Activated CD4-positive, alpha-beta T cell treated with anti-CD3 and anti-CD28 coated beads, Interleukin-2, amount 50 U/mL, for 1 hour (primary cell): ENCODE measurements at regions not wholly inside any gene's neighbourhood (a gene's known extent, or its start where the extent isn't known, plus 50 kb on each side); places are given as distances from the start of the nearest gene placed in this dataset.
"Not testable (repeated sequence)": the region's sequence is repeated elsewhere in the genome, so short reads cannot be mapped to it uniquely, and the experiment has no call there.

ENCODE experiments used
- DNase-seq: peaks from one replicate; pipeline ENCODE4 v3.0.0-alpha.2; 2020

DNA sequence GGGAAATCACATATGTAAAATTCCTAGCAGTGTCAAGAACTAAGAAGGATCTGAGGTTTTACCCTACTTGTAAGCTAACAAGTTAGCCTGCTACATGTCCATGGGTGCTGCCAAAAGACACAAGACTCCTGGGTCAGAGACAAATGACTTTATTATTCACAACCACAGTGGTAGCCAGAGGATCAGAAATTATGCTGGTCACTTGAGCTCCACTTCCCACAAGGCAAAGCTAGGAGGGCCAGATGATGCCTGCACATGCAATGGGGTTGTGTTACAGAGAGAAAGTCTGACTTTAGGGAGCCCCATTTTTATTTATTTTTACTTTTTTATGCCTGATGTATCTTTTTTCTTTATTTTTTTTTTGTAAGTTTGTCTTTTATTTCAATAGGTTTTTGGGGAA is 136.8 kb downstream of the S1PR1 start:
- no peak for DNase-seq

DNA sequence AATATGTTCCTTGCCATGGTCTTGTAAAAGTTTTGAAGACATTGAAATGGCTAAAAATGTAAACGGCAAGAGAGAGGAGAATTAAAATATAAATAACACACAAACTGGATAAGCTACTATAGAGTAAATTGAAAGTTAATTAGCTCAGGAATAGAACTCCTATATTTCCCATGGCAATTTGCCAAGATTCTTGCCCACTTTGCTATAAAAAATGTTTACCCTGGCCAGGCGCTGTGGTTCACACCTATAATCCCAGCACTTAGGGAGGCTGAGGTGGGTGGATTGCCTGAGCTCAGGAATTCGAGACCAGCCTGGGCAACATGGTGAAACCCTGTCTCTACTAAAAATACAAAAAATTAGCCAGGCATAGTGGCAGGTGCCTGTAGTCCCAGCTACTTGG is 138.6 kb downstream of the S1PR1 start:
- DNase-seq = not testable (repeated sequence)

DNA sequence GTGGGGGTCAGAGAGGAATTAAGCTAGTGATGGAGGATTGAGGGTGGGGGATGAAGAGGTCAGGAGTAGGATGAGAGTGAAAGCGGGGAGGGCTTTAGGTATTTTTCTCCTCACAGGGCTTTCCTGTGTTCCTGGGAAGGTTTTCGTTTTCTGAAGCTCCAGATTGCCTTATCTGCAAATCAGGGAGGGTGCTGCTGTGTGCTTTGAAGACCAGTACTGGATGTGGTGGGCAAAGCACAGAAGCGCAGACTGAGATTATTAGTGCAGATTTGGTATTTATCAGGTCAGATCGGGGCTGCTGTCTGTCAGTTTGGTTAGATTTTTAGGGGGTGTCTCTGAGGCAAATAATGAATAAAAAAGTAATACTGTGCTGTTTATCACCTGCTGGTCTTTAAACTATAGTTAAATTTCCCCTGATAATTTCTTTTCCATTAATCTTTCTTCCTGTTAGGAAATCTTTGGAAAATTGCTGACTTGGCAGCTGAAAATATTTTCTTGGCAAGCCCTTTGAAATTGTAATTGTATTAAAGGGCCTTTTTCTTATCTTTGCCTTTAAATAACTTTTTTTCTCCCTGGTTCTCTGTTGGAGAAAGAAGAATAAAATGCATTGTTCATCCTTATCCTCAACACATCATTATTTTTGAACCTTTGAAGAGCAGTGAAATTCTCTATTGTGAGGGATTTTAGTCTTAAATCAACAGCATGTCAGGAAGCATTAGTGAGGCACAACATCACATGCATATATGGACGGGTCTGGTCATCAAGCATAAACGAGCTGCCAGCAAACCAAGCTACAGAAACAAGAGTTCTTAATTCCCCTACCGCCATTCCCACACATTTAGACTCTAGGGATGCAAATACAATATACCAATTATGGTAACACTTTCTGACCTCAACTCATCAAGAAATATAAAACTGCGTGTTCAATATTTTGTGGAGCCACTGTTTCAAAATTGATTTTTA is 139.6 kb downstream of the S1PR1 start:
- DNase-seq = no peak

DNA sequence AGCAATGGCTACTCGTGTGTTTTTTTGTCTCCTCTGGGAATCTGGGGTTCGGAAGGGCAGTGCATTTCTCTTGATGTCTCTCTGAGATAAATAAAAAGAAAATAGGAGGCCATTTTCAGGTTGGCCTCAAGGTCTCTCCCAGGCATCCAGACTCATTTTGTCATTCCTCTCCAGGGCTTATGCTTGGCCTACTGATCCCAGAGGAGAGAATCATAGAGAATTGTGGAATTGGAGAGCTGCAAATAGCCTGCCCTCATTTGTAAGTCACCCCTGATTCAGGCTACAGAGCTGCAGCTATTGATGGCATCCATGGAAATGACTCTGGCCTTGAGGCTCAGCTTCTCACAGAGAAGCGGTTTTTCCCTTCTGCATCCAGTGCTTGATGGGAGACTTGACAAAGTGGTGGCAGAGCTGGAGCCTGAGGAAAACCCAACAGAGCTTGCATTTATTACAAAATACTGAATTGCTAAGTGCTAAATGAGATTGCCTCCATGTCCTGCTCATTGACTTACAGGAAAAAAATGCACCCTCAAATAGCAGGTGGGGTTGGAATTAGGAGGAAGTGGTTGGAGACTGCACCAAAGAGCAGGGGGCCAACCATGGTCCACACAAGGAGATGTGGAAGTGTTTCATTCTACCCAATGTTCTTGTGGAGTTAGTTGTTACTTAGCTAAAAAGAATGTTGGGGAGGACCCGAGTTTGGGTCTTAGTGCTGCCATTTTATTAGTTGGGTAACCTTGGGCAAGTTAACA is 140.4 kb downstream of the S1PR1 start:
- no peak for DNase-seq

DNA sequence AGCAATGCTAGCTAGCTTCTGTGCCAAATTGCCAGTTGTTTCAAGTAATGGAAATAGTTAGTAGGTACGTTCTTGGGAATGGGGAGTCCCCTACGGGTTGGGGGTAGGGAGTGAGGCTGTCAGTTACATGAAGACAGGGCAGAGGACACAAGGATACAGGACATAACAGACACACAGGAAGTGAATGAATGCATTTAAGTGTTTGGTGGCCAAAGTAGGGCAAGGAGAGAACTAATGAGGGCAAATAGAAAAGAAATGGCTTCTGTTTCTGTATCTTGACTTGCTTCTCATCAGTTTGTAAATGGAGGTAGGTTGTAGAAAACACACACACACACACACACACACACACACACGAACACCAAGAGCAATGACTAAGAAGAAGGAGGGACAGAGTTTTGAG is 142.2 kb downstream of the S1PR1 start:
- no peak for DNase-seq

DNA sequence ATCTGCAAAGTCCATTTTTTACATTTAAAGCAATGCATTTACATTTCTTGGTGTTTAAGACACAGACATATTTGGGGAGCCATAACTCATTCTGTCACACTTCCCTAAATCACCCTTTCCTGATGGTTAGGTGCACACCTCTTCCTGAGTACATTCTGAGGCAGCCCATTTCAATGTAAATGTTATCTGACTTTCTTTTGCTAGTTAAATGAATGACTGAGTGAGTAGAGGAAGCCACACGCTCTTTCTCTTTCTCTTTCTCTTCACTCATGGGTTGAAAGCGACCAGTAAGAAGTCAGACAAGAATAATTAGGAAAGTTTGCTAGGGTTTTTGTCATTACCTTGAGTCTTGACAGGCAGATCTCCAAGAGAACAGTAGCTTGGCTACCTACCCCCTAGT is 143.1 kb downstream of the S1PR1 start:
- no peak for DNase-seq

DNA sequence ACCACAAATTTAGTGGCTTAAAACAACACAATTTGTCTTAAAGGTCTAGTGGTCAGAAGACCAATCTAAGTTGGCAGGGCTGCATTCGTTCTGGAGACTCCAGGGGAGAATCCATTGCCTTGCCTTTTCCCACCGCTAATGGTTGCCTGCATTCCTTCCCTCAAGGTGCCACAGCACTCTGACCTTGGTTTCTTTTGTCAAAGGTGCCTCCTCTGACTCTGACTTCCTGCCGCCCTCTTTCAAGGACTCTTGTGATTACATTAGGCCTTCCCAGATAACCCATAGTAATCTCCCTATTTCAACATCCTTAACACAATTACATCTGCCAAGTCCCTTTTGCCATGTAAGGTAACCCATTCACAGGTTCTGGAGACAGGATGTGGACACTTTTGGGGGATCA is 145.3 kb downstream of the S1PR1 start:
- no peak for DNase-seq

DNA sequence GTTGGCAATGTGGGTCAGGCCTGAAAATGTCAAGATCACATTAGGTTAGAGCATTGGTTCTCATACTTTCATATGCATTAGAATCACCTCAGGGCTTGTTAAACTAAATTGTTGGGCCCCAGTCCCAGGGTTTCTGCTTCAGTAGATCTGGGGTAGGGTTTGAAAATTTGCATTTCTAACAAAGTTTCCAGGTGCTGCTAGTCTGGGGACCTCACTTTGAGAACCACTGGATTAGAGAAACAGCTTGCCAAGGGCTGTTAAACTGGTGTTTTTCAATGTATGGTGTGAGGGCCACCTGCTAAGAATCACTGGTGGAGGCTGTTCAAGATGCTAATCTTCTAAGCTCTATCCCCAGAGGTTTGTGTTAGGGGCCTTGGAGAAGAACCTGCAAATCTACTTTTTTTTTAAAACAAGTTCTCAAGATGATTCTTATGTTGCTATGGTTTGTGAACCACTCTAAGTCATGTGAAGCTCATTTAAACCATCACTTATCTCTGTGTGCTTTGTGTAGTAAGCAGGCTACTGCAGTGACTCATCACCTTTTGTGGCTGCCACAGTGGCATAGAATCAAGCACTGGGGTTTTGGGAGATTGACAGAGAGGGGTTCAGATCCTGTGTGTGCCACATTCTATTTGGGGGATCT is 152.2 kb downstream of the S1PR1 start:
- DNase-seq = no peak

DNA sequence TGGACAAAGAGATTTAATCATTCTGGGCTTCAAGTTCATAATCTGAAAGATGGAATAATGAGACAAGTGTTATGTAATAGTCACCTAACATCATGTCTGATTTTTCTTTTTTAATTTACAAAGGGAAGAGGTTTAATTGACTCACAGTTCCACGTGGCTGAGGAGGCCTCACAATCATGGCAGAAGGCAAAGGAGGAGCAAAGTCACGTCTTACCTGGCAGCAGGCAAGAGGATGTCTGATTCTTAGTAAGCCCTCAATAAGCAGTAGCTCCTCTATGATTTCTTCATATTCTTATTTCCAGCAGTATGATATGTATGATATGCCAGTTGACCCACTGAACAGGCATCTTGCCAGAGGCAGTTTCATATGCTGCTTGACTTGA is 152.7 kb downstream of the S1PR1 start:
- no peak for DNase-seq

DNA sequence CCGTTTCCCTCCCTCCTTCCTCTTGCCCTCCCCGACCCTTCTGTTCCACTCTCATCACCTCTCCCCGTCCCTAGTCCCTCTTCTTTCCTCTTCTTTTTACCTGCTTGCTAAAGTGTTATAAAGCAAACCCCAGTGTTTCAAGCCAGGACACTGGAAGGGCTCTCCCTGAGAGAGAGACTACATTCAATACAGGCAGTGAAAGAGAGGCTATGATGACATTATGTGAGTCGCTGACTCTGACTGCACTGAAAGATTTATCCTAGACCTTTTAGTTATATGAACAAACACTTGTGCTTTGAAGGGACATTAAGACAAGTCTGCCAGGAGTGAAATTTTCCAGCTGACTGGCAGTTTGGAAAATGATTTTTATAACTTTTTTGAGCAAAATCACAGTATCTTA is 155.7 kb downstream of the S1PR1 start:
- DNase-seq = no peak

DNA sequence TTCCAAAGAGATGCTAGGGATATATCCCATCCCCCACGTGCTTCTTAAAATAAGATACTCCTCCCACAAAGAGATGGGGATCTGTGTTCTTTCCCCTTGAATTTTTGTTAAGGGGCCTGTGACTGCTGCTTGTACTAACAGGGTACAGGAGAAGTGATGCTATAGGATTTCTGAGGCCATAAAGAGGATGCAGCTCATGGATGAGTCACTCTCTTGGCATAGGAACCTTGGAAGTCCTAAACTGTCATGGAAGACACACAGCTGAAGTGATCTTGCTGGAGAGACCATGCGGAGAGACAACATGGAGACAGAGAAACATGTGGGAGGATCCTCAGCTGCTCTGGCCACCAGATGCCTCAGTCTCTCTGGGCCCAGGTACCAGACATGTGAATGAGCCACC is 157.2 kb downstream of the S1PR1 start:
- no peak for DNase-seq

DNA sequence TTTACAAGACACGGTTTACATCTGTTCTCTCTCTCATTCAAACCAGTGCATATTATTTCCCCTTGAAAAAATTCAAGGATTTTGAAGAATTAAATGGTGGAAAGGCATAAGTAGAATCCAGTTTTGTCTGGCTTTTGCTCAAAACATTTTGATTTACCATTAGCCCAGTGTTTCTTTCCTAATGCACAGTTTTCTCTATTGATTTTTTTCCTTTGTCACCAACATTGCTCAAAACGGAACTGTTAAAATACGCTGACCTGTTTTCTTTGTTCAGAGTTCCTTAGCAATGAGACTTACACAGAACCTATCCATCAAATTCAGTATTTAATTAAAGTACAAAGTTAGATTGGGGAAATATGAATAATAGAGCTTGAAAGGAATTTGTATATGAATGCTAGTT is 162.4 kb downstream of the S1PR1 start:
- DNase-seq = no peak

DNA sequence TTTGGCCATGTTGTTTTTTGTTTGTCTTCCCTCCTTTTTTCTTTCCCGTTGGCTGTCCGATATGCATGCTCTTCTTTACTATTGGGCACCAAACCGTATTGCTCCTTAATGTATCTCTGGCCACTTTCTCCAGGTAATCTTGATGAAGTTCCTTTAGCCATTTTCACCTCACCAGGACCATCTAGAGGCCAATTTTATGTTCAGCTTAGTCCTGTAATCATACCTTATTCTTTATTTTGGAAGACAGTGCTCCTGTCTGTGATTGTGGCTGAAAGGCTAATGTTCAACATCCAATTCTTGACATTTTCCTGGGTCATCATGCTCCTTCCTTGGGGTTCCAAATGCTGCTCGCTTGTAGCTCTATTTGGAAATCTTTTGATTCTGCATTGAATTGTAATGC is 169.5 kb downstream of the S1PR1 start:
- no peak for DNase-seq

DNA sequence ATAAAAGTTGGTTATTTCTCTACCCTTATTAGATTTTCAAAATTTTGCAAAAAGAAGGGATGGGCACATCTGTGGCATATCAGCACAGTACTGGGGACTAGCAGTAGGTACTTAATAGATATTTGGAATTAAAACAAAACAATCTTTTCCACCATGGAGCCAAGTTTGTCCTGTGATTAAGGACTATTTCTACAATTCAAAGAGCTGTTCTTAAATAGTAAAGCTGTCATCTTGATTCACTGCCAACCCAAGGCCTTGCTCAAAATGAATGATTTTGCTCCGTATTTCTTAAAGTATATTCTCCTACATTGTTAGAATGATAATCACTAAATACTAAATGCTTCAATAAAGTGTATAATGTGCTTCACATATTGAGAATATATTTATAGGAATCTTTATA is 169.9 kb downstream of the S1PR1 start:
- DNase-seq = no peak

DNA sequence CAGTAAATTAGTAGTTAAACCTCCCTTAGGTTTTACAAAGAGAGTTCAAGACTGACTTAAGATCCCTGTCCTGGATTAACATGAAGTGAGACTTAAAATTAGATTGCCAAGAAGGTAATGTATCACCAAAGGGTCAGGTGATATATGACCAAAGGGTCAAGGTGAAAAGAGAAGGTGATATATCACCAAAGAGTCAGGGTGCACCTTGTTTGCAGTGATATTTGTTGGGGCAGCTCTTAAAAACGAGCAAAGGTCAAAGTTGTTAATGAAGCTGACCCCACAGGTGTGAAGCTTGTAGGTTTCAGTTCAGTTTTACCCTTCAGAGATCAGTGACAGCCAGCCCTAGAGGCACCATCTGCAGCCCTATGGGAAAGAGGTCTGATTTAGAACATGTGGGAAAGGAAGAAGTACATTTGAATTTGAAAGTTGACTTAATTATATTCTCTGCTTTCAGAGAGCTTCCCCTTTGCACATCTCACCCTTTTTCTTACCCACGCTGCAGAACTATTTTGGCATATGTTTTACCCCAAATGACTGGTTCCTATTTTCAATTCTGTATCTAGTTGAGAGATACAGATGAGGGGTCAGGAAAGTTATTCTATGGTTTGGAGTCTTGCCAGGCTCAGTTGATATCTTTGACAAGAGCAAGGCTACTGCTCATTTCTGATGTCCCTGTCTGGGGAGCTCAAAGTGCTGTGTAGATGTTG is 170.8 kb downstream of the S1PR1 start:
- no peak for DNase-seq

DNA sequence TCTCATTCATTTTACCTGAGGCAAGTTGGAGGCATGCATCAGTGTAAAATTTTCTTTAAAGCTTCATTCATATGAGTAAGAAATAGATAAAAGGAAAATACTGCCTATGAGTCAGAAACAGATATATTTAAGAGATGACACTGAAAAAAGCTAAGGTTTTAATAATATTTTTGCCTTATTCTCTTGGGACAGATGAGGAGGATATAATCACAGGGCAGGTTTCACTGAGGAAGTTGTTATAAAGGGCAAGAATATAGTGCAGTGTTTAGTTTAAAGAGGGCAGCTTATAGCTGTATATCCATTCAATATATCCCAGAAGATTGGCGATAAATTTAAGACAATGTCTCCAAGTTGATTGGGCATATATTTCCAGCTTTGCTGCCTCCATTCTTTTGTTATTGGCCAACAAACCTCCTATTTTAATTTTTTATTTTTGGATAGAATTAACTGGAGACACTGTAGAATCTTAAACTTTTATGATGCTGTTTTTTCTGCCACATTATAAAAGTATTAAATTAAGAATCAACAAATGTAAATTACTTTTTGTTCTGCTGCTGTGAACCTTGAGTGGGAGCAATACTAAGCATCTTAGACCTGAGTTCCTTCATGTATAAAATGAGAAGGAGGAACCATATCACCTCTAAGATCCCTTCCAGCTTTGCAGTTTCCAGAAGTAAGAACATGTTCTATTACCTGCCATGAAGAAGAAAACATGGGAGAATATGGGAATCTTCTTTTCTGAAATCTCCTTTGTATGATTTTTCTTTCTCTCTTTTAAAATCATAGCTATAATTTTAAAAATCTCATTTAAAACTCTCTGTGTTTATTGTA is 171.6 kb downstream of the S1PR1 start:
- DNase-seq = no peak

DNA sequence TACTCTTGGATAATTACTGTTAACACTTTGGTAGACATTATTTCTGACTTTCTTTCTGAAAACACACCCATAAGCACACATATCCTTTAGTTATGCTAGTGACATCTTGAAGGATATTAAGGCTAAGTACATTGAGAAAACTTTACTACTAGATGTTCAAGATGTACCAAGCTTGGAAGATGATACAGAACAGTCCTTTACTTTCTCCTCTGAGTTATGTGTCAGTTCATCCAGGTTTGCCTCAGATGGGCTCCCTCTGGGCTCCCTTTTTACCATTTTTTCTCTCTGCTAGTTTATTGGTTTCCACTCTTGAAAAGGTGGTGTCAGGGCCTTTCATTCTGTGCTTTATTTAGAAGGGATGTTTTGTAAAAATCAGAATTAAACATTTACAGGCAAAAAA is 172.3 kb downstream of the S1PR1 start:
- DNase-seq = no peak

DNA sequence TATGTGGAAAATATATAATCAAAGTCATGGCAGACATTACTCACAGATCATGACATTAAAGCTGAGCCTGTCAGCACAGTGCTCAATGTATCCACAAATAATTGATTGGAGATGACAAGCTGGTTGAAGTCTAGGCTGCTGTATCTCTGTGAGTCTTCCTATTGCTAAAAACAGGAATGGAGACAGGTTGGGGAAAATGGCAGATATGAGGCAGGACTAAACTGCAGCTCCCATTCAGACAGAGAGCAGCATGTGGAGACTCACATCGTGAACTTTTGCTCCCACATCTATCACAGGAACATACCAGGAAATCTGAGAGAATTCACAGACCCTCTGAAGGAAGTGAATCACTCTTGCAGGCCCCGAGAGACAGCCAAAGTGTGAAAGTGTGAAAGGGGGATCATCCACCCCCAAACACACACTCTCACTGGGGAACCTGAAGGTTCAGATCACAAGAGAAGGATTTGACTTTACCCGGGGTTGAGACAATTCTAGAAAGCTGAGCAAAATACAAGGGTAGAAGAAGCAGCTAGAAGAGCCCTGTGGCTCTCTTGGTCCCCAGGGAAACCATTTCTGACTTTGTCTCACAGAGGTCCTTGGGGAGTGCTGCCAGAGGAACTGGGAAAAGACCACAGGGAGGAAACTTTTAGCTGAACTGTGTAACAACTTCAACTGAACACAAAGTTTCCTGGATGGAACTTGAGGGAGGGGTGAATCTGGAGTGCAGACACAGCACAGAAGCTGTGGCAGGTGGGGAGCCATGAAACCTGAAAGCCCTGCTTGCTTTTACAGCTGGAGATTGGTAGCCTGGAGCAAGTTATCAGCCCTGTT is 173.4 kb downstream of the S1PR1 start:
- DNase-seq = no peak

DNA sequence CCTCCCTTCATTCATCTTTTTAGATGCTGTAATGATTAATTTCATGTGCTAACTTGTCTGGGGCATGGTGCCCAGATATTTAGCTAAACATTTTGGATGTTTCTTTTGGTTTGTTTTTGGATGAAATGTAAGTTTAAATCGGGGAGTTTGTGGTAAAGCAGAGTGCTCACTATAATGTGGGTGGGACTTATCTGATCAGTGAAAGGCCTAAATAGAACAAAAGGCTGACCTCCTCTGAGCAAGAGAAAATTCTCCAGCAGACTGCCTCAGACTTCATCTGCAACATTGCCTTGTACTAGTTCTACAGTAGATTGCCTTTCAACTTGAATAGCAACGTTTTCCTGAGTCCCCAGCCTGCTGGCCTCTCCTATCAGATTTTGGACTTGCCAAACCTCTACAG is 183.6 kb downstream of the S1PR1 start:
- DNase-seq = no peak

DNA sequence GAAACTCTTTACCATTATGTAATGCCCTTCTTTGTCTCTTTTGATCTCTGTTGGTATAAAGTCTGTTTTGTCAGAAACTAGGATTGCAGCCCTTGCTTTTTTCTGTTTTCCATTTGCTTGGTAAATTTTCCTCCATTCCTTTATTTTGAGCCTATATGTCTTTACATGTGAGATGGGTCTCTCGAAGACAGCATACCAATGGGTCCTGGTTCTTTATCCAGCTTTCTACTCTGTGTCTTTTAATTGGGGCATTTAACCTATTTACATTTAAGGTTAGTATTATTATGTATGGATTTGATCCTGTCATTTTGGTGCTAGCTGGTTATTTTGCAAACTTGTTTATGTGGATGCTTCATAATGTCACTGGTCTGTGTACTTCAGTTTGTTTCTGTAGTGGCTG is 191.3 kb downstream of the S1PR1 start:
- not testable (repeated sequence) for DNase-seq

DNA sequence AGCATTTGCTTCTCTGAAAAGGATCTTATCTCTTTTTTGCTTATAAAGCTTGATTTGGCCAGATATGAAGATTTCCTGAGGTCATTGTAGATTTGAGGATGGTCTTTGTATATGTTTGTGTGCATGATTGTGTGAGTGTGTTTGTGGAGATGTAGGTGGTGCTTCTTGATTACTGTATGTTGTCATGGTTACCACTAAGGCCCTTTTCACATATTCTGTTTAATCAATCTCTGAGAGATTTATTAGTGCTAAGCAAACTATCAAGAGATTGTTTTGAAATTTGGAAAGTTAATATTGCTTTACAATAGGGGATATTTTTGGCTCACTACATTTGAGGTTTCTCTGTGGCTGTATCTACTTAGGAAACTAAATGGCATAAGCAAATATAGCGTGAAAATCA is 191.7 kb downstream of the S1PR1 start:
- no peak for DNase-seq
